ENCODE measurements at regions not wholly inside any gene's neighbourhood (a gene's known extent, or its start where the extent isn't known, plus 50 kb on each side); places are given as distances from the start of the nearest gene placed in this dataset.

- no peak for TF ChIP-seq CTCF (IDR thresholded peaks at IDR 0.05; ENCODE audit: low read length, missing control alignments)
- DNase-seq (ENCODE audit: low read depth), result no peak
- no peak overlapping the region for H3K4me3 ChIP-seq (replicated peaks; ENCODE audit: low read depth, low read length)
Observed at GRCh38 chr15:91456921-91457320, 356.9 kb downstream of the SV2B start.

- DNase-seq (ENCODE audit: low read depth), result no peak
- TF ChIP-seq CTCF (IDR thresholded peaks at IDR 0.05; ENCODE audit: low read length, missing control alignments), result no peak
Observed at GRCh38 chr15:91461377-91461776, 361.3 kb downstream of the SV2B start.

GRCh38 chr15:91465086-91465485 is 365.0 kb downstream of the SV2B start:
- DNase-seq (ENCODE audit: low read depth), result no peak
- H3K4me3 ChIP-seq (replicated peaks; ENCODE audit: low read depth, low read length), result no peak overlapping the region
- TF ChIP-seq CTCF (IDR thresholded peaks at IDR 0.05; ENCODE audit: low read length, missing control alignments), result no peak

More at GRCh38 chr15:91461377-91461776, 361.3 kb downstream of the SV2B start:
- H3K4me3 ChIP-seq (replicated peaks; ENCODE audit: low read depth, low read length), result no peak overlapping the region

GRCh38 chr15:91465696-91466095 is 365.6 kb downstream of the SV2B start:
- TF ChIP-seq CTCF (IDR thresholded peaks at IDR 0.05; ENCODE audit: low read length, missing control alignments), result no peak
- no peak overlapping the region for H3K4me3 ChIP-seq (replicated peaks; ENCODE audit: low read depth, low read length)
- DNase-seq (ENCODE audit: low read depth), result no peak

GRCh38 chr15:91468871-91469580 is 369.0 kb downstream of the SV2B start:
- no peak overlapping the region for H3K4me3 ChIP-seq (replicated peaks; ENCODE audit: low read depth, low read length)
- TF ChIP-seq CTCF (IDR thresholded peaks at IDR 0.05; ENCODE audit: low read length, missing control alignments), result no peak
- no peak for DNase-seq (ENCODE audit: low read depth)

GRCh38 chr15:91469632-91470567 is 369.8 kb downstream of the SV2B start:
- TF ChIP-seq CTCF (IDR thresholded peaks at IDR 0.05; ENCODE audit: low read length, missing control alignments), result no peak
- DNase-seq (ENCODE audit: low read depth), result no peak
- H3K4me3 ChIP-seq (replicated peaks; ENCODE audit: low read depth, low read length), result no peak overlapping the region

All from fibroblast of pulmonary artery (primary cell).